Natural killer cell (primary cell): ENCODE measurements at regions not wholly inside any gene's neighbourhood (a gene's known extent, or its start where the extent isn't known, plus 50 kb on each side); places are given as distances from the start of the nearest gene placed in this dataset.
"Not testable (repeated sequence)": the region's sequence is repeated elsewhere in the genome, so short reads cannot be mapped to it uniquely, and the experiment has no call there.

Experiments
- ATAC-seq, 3 donors: fragments of 150-1000 bp in 2 of 3; fragments of 200-7000 bp in 1 of 3; cut with Tn5 transposase; 1 replicate in 1 of 3; 2 replicates in 2 of 3; pipeline ENCODE4 v1.10.0; 2021; ENCODE audit warnings: mild to moderate bottlenecking in 2 of 3, moderate library complexity in 2 of 3
- DNase-seq, 2 donors: peaks; one replicate each; pipeline versions ENCODE4 v3.0.0 to v3.0.0-alpha.2; 2013 to 2021; ENCODE audit warnings: mixed read lengths in 1 of 2
- H3K27ac ChIP-seq: one replicate; pipeline ENCODE4 v1.5.1; 2013; ENCODE audit warnings: mild to moderate bottlenecking, low read length
- H3K27me3 ChIP-seq: one replicate; pipeline ENCODE4 v1.6.1; 2013; ENCODE audit warnings: low read length; ENCODE audit not compliant: control insufficient read depth, insufficient read depth
- H3K36me3 ChIP-seq: one replicate; pipeline ENCODE4 v1.6.1; 2013; ENCODE audit warnings: low read length; ENCODE audit not compliant: control insufficient read depth, insufficient read depth
- H3K4me1 ChIP-seq: one replicate; pipeline ENCODE4 v1.6.1; 2013; ENCODE audit warnings: low read length; ENCODE audit not compliant: control insufficient read depth, insufficient read depth
- H3K4me3 ChIP-seq: one replicate; pipeline ENCODE4 v1.5.1; 2013; ENCODE audit warnings: low read length
- H3K9me3 ChIP-seq: one replicate; pipeline ENCODE4 v1.6.1; 2013; ENCODE audit warnings: low read length; ENCODE audit not compliant: control insufficient read depth, insufficient read depth
- H3K27ac Mint-ChIP-seq, 2 donors: one replicate each; pipeline ENCODE4 v1.8.0; 2022; ENCODE audit warnings: mild to moderate bottlenecking in 2 of 2, mixed read lengths in 2 of 2, moderate library complexity in 1 of 2
- H3K27me3 Mint-ChIP-seq, 2 donors: one replicate each; pipeline ENCODE4 v1.8.0; 2022; ENCODE audit warnings: low read depth in 2 of 2, mixed read lengths in 2 of 2
- H3K36me3 Mint-ChIP-seq: one replicate; pipeline ENCODE4 v1.8.0; 2022; ENCODE audit warnings: mixed read lengths
- H3K4me1 Mint-ChIP-seq, 2 donors: one replicate each; pipeline ENCODE4 v1.8.0; 2022; ENCODE audit warnings: mixed read lengths in 2 of 2
- H3K4me3 Mint-ChIP-seq: one replicate; pipeline ENCODE4 v1.8.0; 2022; ENCODE audit warnings: mild to moderate bottlenecking, moderate library complexity, mixed read lengths
- H3K9me3 Mint-ChIP-seq, 2 donors: one replicate each; pipeline ENCODE4 v1.8.0; 2022; ENCODE audit warnings: mixed read lengths in 2 of 2
- WGBS: methylation state at CpG from one replicate; pipeline ENCODE4 v1.1.7; 2013; ENCODE audit warnings: missing lambda C conversion rate; ENCODE audit not compliant: insufficient coverage; 5-methylcytosine and 5-hydroxymethylcytosine counted together
- intact Hi-C: fragments of 100-400 bp; cut with micrococcal nuclease; formaldehyde crosslinking; loops from one replicate; pipeline ENCODE4 v1.14.2; 2022
- TF ChIP-seq, protein P1 (sequence below): fragments of 200-600 bp; IDR thresholded peaks from one replicate; pipeline ENCODE4 v1.8.0; 2022; ENCODE audit warnings: antibody characterized with exemption

DNA sequence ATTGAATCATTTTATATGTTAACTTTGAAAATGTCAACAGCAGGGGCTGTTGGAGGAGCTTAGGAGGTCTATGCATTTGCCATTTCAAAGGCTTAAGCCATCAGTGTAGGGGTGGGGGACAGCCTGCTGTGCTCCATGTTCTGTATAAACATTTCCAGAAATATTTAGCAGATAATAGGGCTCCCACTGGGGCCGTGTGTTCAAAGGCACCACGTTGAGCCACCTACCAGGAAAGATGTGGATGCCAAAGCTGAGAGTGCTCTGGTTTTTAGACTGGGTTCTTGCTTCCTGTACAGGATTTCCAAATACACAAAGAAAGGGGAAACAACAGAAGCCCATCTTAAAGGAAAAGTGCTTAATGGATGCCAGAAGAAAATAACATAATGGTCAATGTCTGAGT, 219.5 kb downstream of the CENPC start:
- Mint-ChIP-seq H3K36me3 (no peaks in the 10 kb centered on the region), H3K27ac (no peak overlapping the region), H3K4me3 (no peak overlapping the region), H3K4me1 (no peaks in the 10 kb centered on the region), H3K27me3 (peaks cover 0 to 6% of the 10 kb centered on the region in 2 donors), H3K9me3 (peaks cover 0 to 2% of the 10 kb centered on the region in 2 donors)
- ATAC-seq (no peak), DNase-seq (no peak)
- Histone ChIP-seq H3K27ac (no peak overlapping the region), H3K36me3 (no peaks in the 10 kb centered on the region), H3K27me3 (no peaks in the 10 kb centered on the region), H3K4me1 (no peaks in the 10 kb centered on the region), H3K4me3 (no peak overlapping the region), H3K9me3 (no peaks in the 10 kb centered on the region)
- 6% methylated on average over 2 of the region's 2 CpGs for WGBS
- TF ChIP-seq, protein P1, sequence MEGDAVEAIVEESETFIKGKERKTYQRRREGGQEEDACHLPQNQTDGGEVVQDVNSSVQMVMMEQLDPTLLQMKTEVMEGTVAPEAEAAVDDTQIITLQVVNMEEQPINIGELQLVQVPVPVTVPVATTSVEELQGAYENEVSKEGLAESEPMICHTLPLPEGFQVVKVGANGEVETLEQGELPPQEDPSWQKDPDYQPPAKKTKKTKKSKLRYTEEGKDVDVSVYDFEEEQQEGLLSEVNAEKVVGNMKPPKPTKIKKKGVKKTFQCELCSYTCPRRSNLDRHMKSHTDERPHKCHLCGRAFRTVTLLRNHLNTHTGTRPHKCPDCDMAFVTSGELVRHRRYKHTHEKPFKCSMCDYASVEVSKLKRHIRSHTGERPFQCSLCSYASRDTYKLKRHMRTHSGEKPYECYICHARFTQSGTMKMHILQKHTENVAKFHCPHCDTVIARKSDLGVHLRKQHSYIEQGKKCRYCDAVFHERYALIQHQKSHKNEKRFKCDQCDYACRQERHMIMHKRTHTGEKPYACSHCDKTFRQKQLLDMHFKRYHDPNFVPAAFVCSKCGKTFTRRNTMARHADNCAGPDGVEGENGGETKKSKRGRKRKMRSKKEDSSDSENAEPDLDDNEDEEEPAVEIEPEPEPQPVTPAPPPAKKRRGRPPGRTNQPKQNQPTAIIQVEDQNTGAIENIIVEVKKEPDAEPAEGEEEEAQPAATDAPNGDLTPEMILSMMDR, result no peak
- intact Hi-C loops, result loop anchor here (5.0 kb wide), 1 partner anchor 238 kb away; no protein-coding TSS in a partner anchor

- Mint-ChIP-seq H3K9me3 (peaks cover 0 to 2% of the 10 kb centered on the region in 2 donors), H3K36me3 (no peaks in the 10 kb centered on the region), H3K4me1 (no peaks in the 10 kb centered on the region), H3K27me3 (no peaks in the 10 kb centered on the region), H3K4me3 (no peak overlapping the region), H3K27ac (no peak overlapping the region)
- intact Hi-C loops, result no loop called here
- Histone ChIP-seq H3K27me3 (no peaks in the 10 kb centered on the region), H3K4me3 (no peak overlapping the region), H3K9me3 (no peaks in the 10 kb centered on the region), H3K4me1 (no peaks in the 10 kb centered on the region), H3K36me3 (no peaks in the 10 kb centered on the region), H3K27ac (no peak overlapping the region)
- ATAC-seq, result no peak
- WGBS, result 72% methylated on average over 3 of the region's 3 CpGs
- TF ChIP-seq, protein P1, result no peak
- DNase-seq, result no peak
These were observed 224.7 kb downstream of the CENPC start for GRCh38 chr4:67320645-67321044.

- H3K4me1 ChIP-seq, H3K36me3 Mint-ChIP-seq, H3K27ac ChIP-seq, H3K9me3 ChIP-seq, H3K4me3 Mint-ChIP-seq, intact Hi-C loops, H3K9me3 Mint-ChIP-seq, ATAC-seq, H3K4me3 ChIP-seq, DNase-seq, H3K27me3 ChIP-seq, H3K36me3 ChIP-seq, H3K27ac Mint-ChIP-seq, H3K27me3 Mint-ChIP-seq, H3K4me1 Mint-ChIP-seq: not testable (repeated sequence)
- 89% methylated on average over 4 of the region's 6 CpGs for WGBS
These were observed 225.7 kb downstream of the CENPC start for GRCh38 chr4:67319607-67320006.

DNA sequence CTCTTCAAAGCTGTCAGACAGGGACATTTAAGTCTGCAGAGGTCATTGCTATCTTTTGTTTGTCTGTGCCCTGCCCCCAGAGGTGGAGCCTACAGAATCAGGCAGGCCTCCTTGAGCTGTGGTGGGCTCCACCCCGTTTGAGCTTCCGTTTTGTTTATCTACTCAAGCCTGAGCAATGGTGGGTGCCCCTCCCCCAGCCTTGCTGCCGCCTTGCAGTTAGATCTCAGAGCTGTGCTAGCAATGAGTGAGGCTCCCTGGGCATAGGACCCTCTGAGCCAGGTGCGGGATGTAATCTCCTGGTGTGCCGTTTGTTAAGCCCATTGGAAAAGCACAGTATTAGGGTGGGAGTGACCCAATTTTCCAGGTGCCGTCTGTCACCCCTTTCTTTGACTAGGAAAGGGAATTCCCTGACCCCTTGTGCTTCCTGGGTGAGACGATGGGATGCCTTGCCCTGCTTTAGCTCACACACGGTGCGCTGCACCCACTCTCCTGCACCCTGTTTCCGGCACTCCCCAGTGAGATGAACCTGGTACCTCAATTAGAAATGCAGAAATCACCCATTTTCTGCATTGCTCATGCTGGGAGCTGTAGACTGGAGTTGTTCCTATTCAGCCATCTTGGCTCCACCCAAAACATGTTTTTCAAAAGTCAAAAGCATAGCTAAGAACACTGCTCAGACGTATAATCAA, 244.7 kb downstream of the CENPC start:
- H3K36me3 ChIP-seq, H3K4me3 ChIP-seq, H3K9me3 ChIP-seq, intact Hi-C loops, H3K36me3 Mint-ChIP-seq, DNase-seq, H3K4me3 Mint-ChIP-seq, ATAC-seq, H3K27ac Mint-ChIP-seq, H3K9me3 Mint-ChIP-seq, H3K27ac ChIP-seq, H3K27me3 Mint-ChIP-seq, H3K4me1 Mint-ChIP-seq, H3K4me1 ChIP-seq, H3K27me3 ChIP-seq: not testable (repeated sequence)
- 90% methylated on average over 11 of the region's 11 CpGs for WGBS
